HG03135 (cell line): ENCODE measurements at regions not wholly inside any gene's neighbourhood (a gene's known extent, or its start where the extent isn't known, plus 50 kb on each side); places are given as distances from the start of the nearest gene placed in this dataset.
"Not testable (repeated sequence)": the region's sequence is repeated elsewhere in the genome, so short reads cannot be mapped to it uniquely, and the experiment has no call there.

Source experiments
- ATAC-seq: cut with Tn5 transposase; IDR thresholded peaks from one replicate; pipeline ENCODE4 v1.9.1; 2021; ENCODE audit warnings: mild to moderate bottlenecking, moderate library complexity; ENCODE audit not compliant: unreplicated experiment

DNA sequence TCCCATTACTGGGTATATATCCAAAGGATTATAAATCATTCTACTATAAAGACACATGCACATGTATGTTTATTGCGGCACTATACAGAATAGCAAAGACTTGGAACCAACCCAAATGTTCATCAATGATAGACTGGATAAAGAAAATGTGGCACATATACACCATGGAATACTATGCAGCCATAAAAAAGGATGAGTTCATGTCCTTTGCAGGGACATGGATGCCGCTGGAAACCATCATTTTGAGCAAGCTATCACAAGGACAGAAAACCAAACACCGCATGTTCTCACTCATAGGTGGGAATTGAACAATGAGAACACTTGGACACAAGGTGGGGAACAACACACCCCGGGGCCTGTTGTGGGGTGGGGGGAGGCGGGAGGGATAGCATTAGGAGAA is 57.0 kb upstream of the NEUROD1 start:
- not testable (repeated sequence) for ATAC-seq

DNA sequence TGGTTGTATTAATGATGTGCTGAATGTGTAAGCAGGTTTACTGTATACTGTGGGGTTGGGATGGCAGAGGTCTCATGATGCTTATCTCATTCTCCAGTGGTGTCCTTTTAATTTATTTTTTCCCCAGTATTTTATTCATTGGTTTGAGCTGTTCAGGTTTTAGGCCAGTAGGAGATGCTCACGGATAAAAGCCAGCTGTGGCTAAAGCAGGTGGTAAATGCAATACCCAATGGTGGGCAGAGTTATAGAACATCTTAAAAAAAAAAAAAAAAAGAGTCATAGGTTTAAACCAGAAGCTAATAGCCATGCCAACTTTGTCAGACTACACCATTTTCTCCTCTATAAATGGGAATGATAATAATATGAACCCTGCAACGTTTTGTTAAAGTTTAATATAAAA is 57.8 kb upstream of the NEUROD1 start:
- no peak for ATAC-seq

DNA sequence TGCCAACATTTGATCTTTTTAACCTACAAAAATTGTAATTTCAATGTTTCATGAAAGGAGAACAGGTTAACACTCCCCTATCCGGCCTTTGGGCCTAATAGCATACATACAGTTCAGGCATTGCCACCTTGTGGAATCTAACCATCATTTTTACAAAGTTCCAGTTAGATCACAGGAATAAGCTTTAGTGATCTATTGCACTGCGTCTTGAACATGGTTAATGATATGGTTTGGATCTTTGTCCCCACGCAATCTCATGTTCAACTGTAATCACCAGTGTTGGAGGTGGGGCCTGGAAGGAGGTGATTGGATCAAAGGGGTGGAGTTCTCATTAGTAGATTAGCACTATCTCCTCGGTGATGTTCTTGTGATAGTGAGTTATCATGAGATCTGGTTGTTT is 58.2 kb upstream of the NEUROD1 start:
- ATAC-seq, result no peak

- ATAC-seq, result no peak
These were observed 61.4 kb upstream of the NEUROD1 start for GRCh38 chr2:181741756-181742155.

- ATAC-seq, result no peak
These were observed 62.0 kb upstream of the NEUROD1 start for GRCh38 chr2:181742361-181742760.

GRCh38 chr2:181742922-181743722 is 62.8 kb upstream of the NEUROD1 start:
- ATAC-seq, result no peak

DNA sequence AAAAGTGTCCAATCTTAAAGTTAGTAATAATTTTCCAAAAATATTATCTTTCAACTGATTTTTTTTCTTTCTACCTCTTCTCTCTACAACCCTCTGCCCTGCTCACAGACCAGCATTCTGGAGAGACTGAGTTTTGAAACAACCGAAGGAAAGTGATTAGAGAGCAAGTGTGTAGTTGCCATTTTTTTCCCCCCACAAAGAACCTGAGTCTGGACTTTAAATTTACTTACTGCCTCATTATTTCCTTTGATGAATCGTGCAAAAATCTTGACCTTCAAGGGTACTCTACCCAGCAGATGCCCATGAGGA is 63.4 kb upstream of the NEUROD1 start:
- ATAC-seq, result no peak

- no peak for ATAC-seq
These were observed 65.7 kb upstream of the NEUROD1 start for GRCh38 chr2:181745796-181746540.

GRCh38 chr2:181746844-181747243 is 66.5 kb upstream of the NEUROD1 start:
- no peak for ATAC-seq

DNA sequence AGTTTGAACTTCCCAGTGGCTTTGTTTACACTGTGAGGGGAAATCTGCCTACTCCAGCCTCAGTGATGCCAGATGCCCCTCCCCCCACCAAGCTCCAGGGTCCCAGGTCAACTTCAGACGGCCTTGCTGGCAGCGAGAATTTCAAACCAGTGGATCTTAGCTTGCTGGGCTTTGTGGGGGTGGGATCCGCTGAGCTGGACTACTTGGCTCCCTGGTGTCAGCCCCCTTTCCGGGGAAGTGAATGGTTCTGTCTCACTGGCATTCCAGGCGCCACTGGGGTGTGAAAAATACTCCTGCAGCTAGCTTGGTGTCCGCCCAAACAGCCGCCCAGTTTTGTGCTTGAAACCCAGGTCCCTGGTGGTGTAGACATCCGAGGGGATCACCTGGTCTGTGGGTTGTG is 70.0 kb upstream of the NEUROD1 start:
- no peak for ATAC-seq

DNA sequence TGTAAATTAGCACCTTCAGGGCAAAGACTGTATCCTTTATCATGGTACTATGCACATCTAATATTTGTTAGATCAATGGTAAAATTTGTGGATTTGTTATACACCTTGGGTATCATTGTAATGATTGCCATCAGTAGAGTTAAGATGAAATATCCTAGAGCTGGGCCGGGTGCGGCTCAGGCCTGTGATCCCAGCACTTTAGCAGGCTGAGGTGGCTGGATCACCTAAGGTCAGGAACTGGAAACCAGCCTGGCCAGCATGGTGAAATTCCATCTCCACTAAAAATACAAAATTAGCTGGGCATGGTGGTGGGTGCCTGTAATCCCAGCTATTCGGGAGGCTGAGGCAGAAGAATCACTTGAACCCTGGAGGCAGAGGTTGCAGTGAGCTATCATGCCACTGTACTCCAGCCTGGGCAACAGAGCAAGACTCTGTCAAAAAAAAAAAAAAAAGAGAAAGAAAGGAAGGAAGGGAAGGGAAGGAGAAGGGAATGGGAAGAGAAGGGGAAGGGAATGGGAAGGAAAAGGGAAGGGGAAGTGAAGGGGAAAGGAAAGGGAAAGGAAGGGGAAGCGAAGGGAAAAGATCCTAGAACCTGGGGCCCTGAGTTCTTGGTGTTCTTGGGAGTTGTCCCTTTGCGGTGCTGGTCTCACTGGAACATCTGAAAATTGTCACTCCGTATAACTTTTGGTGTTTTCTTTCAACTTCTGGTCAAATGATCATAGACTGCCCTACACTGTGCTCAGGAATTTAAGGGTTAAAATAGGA is 71.1 kb upstream of the NEUROD1 start:
- ATAC-seq, result no peak

- no peak for ATAC-seq
These were observed 72.0 kb upstream of the NEUROD1 start for GRCh38 chr2:181752301-181752700.

DNA sequence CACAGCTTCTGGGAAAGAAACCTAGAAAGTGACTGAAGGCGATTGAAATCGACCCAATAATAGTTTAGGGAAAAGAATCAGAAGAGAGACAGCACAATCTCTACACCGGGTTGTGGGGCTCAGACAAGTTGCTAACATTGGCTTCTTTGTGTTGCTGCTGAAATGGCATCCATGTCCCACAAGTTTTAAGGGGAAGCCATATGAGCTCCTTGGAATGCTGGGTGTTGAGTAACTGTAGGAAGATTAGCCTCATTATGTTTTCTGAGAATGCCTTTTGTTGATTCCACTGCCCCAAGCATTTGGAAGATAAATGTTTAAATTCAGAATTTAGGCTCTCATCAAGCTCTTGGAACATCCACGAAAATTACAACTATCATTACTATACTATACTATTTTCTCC is 73.4 kb upstream of the NEUROD1 start:
- ATAC-seq, result no peak

DNA sequence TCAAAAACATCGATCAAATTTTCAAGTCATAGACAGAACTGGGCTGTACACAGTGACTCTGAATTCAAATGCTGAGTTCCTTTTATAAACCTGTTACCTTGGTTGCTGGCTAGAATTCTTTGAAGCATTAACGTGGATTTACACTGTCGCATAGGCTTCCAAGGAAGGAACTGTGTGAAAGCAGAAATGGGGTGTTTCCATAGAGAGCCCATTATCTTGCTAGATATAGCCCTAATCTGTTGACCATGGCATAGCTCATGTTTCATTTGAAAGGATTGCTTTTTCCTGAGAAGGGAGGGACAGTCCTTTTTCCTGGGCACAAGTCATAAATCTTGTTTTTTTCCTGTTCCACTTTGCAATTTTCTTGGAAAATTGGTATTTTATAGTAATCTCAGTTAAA is 73.8 kb upstream of the NEUROD1 start:
- ATAC-seq, result no peak

DNA sequence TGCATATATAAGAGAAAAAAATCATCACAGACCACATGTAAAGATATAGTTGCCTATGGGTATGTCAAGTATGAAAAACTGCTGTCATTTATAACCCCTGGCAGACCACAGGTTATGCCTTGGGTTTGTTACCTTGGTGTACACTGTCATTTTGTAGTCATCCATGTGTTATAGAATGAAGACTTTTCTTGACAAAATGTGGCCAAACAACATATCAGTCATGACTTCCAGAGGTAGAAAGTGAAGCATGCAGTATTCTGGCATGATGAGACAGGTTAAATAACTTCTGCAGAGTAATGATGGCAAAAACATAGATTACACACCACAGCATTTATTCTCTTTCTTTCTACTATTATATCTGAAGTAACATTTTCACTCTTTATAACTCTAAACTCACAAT is 74.9 kb upstream of the NEUROD1 start:
- no peak for ATAC-seq

GRCh38 chr2:181760521-181760920 is 80.2 kb upstream of the NEUROD1 start:
- ATAC-seq, result no peak

- no peak for ATAC-seq
These were observed 80.9 kb upstream of the NEUROD1 start for GRCh38 chr2:181761175-181761574.

DNA sequence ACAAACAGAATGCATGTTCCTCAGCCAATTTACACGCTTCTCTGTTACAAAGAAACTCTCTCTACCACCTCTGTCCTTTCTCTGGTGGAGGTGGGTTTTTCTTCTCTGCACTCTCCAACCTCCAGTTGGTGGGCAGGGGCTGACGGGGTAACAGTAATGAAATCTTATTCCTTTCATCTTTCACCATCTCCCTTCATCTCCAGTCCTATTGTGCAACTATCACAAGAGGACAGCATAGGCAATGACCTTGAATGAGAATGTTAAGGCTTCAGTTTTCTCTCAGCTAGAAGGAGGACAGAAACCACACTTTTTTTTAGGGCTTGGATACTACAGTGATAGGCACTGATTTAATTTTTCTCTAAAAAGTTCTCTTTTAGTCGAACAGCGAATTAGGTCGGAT is 81.7 kb upstream of the NEUROD1 start:
- no peak for ATAC-seq

DNA sequence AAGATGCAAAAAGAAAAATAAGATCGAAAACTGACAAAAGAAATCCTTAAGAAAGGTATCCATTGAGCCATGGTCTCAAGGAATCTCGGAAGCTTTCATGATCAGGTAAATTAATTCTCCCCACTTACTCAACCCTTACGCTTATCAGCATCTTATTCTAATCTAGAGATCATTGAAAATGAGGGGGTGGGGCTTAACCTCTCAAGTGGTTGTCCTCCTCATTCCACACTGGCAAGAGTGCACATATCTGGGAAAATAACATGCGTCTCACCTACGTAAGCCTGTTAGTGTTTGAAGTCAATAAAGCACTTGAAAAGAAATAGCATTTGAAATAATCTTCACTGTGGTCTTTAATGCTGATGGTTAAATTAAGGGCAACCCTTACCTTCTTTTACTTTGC is 82.5 kb upstream of the NEUROD1 start:
- ATAC-seq, result no peak

GRCh38 chr2:181763423-181763822 is 83.1 kb upstream of the NEUROD1 start:
- no peak for ATAC-seq

DNA sequence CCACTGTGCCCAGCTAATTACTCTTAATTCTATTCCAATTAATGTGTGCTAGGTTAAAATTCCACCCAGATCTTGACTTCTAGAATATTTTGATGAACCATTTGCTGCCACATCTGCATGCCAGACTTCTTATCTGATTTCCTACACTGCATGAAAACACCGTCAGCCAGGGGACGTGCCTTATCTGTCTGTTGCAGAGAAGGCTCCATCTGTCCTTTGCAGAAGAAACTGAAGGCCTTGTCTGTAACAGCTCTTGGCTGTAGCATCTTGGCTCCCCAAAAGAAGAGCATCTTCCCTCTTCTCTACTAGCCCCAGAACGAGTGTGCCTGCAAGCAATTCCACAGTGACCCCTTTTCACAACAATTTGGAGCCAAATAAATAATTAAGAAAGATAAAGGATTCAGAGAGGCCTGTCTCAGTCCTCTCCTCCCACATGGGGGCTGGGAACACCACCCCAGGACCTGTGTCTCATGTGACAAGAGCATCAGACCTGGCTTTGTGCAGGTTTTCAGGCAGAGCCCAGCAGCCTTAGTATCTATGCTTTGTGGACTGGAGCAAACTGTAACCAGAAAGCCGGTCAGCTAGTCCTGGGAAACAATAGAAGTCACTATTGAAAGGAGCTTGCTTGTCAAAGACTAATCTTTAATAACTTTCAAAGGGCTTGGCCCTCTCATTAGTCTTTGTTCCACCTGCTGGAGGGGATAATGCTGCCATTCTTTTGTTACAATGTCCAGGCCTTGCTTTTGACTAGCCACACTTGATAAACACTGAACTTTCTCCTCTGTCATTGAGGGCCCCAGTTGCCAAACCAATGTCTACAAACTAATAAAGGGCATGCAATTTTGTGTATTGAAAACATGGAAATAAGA is 84.0 kb upstream of the NEUROD1 start:
- ATAC-seq, result no peak
